NOMO-1 treated with dmso at 0.1 percent for 144 hours (cell line): ENCODE measurements at regions not wholly inside any gene's neighbourhood (a gene's known extent, or its start where the extent isn't known, plus 50 kb on each side); places are given as distances from the start of the nearest gene placed in this dataset.

Source experiments
- DNase-seq: peaks from one replicate; lab custom pipeline; 2025; ENCODE audit not compliant: unreplicated experiment; lab: John Stamatoyannopoulos, UW

DNA sequence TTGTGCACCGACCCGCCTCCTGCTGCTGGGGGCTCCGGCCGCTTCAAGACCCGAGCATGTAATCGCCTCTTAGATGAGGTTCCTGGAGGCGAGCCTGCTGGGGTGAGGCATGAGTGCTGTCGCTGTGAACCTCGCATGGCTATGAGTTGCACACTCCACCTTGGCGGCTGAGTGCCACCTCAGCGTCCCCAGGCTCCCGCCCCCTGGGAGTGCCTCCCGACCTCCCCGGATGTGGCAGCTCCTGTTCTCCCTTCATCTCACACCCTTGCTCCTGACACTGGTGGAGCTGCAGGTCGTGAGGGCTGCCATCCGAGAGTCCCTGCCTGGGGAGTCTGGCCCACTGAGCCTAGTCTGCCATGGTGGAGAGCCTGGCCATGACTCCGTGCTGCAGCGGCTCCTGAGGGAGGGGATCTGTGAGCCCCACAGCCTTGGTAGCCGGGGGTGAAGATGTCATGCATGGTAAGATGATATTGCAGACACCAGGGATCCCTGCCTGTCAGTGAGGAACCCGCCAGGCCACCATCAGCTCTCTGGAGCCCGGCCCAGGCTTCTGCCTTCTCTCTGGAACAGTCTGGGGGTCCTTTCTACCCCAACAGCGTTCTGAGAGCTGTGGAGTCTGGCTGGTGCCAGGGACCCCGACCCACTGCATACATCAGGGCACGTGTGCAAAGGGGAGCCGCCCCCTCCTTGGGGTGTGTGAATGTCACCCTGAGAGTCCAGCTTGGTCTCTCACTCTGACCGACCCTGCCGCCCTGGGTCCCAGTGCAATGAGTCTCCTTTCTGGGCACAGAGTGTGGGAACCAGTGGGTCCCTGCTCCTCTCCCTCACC lies 61.6 kb upstream of the HS6ST1 start:
- no peak for DNase-seq

DNA sequence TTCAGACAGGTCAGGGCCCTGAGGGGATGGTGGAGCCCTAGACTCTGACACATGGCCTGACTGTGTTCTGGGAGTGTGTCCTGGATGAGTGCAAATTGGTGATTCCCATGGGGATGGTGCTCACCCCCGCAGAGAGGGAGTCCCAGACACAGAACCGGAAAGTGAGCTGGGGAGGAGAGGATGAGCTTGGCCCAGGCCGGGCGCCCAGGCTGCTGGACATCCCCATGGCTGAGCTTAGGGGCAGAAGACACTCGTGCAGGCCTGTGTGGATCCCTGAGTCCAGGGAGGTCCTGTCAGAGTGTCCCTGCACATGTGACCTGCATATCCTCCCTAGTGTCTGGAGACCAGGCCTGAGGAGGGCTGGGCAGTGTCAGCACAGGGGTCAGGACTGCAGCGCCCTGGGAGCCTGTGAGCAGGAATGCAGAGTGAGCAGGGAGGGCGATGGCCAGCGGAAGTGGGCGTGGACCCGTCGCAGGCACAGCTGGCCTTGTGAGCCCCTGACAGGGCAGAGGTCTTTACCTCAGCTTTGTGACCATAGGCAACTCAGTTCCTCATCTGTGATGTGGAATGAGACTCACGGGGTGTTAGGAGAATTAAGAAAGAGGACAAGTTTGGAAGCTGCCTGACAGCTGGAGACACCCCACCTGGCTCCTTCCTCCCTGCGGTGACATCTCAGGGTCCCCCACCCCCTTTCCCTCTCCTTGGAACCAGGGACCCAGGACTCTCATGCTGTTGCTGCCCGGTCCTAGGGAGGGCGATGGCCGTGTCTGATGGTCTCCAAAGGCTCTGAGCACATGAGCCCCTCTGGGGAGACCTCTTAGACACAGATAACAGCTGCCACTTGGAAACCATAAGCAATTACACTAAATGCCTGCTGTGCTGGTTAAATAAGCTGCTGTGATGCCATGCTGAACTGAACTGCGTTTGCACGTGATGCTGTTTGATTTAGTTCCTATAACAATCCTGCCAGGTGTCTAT lies 62.6 kb upstream of the HS6ST1 start:
- DNase-seq, result no peak

DNA sequence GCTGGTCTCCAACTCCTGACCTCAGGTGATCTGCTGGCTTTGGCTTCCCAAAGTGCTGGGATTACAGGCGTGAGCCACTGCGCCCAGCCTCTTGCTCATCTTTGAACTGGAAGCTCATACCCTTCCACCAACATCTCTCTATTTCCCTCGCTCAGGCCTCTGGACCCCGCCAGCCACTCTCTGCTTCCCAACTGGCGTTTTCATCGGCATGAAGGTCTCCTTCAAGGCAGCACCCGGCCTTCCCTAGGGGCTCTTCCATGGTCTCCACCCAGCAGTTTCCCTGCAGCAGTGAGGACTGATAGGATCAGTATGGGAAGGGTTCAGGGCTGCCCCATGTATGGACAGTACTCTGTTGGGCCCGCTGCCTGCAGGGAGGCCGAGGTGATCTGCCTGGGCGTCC lies 65.8 kb upstream of the HS6ST1 start:
- no peak for DNase-seq

DNA sequence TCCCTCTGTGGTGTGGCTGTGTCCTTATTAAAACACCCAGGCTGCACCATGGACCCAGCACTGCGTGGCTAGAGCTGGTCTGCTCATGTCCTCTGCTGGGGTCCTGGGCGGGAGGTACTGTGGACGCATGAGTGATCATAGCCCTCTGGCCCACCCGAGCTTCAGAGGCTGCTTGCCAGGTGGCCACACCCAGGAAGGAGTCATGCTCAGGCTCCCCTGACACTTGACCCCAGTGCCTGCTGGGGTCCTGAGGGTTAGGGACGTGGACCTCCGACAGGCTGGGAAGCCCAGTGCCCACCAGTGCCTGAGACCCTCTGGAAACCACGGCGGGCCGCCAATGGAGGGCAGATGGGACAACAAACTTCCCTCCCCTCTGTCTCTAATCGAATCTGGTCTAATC lies 66.3 kb upstream of the HS6ST1 start:
- DNase-seq, result no peak

DNA sequence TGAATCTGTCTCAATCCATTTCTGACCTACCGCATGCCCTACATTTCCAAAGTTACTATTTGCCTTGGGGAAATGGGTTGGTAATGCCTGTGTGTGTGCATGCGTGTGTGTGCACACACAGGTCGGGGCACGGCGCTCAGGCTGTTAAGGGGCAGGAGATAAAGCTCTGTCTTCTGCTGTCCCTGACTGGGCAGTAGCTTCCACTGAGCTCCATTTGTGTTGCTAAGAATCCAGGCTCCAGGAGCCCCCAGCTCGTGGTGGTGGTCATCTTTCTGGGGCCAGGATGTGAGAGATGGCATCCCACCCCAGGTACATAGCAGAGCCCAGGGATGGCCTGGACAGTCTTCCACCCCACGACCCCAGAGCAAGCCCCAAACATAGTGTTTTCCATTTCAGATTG lies 66.7 kb upstream of the HS6ST1 start:
- DNase-seq, result no peak

DNA sequence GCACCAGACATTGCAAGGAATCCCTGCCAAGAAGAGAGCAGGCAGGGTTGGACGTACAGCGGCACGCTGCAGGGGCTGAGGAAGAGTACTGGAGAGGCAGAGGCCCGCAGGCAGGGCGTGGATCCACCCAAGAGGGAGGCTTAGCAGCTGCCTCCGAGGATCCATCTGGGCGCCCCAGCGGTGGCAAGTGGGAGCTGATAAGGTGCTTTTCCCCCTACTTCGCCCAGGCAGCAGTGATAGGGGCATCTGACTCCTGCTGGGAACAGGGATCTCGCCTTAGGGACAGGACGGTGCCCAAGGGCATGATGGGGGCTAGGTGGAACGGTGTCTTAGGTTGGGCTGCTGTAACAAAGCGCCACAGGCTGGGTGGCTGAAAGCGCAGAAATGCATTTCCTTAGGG lies 67.4 kb upstream of the HS6ST1 start:
- DNase-seq, result no peak

DNA sequence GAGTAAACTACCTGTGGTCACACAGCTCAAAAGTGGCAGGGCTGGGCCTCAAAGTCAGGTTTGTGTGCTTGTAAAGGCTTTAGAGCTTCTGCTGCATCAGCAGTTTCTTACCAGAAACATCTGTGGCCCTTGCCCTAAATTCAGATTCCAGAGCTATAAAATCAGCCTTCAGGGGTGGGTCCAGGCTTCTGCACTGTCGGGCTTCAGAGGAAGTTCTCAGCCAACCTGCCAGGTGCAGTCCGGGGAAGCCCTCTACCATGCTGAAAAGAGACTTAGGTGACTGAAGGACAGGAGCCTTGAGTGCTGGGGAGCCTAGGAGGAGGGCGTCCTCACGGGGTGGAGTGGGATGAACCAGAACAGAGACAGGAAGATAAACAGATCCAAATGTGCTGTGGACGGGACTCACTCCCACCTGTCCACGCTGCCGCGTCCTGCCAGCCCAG lies 69.9 kb upstream of the HS6ST1 start:
- DNase-seq, result no peak

DNA sequence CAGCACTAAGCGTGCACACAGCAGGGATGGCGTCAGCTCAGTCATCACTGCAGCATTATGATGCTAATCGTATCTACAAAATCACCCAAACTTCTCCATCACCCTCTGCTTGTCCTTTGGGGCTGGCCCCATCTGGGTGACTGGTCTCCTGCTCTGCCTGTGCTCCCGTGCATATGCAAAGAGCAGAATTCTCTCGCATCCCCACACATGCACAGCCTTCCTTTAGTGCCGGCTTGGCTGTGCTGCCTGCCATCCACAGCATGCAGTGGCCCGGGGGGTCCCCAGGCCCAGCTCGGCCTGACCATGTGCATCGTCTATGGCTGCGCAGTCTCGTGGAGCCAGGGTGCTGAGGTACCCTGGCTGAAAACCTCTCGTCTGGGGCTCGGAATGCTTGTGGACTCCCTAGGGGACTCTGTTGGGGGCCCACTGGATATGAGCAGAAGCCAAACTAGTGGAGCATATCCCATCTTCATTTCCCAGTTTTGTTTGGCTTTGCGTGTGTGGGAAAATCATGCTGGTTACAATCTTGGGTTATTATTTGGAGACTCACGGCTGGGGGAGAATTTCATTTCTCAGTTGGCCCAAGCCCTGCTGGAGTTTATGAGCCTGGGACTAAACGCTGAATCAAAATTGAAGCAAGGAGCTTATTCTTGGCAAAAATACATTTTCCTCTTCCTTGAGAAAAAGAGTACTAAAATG lies 70.9 kb upstream of the HS6ST1 start:
- no peak for DNase-seq

DNA sequence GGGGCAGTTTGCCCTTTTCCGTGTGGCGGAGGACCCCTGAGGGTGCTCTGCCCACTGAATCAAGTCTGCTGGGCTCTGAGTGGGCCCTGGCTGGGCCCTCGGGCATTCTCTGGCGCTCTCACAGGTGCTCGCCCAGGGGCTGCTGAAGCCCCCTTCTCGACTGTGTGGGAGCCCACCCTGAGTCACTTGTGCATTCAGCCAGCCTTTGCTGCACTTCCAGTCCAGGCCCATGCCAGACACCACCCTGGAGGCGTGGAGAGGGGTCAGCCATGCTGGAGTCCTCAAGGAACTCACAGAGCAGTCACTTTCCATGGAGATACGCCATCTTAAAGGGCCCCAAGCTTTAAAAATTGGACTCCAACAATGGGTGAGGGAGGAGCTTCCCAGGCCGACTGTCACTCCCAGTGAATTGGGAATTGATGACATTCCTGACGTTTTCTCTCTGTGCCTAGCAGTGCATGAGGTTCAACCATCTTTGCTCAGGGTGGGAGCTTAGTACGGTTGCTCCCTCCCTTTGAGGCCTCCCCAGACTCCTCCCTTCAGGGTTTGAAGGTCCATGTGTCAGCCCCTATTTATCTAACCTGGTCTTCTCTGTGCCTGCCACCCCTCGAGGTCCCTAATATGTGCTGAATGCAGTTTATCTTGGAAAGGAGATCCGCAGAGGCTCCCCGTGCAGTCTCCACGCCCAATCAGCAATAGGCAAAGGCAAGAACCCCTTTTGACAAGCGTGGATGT lies 71.8 kb upstream of the HS6ST1 start:
- DNase-seq, result no peak

DNA sequence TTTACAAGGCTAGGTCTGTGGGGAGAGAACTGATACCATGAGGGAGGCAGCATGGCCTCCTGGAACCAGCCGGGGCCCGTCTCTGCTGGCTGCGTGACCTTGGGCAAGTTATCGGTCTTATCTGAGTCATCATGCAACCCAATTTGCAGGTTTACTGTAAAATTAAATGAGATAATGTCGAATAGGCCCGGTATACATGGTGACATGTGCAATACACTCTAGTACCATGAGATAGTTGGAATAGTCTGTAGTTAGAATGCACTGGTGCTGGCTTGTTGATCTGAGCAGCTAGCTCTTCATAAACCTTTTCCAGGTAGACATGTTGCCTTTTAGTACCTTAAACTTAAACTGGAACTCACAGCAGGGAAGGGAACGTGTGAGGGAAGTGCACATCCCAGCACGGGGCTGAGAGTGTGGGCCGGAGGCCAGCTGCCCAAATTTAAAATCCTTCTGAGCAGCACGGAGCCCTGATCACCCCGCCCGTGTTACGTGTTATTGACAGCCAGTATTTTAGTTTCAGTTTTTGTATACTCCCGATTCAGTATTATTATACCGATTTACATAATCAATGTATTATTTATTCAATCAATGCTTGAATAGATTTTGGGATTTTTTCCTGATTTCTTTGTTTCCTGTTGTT lies 72.4 kb upstream of the HS6ST1 start:
- no peak for DNase-seq

DNA sequence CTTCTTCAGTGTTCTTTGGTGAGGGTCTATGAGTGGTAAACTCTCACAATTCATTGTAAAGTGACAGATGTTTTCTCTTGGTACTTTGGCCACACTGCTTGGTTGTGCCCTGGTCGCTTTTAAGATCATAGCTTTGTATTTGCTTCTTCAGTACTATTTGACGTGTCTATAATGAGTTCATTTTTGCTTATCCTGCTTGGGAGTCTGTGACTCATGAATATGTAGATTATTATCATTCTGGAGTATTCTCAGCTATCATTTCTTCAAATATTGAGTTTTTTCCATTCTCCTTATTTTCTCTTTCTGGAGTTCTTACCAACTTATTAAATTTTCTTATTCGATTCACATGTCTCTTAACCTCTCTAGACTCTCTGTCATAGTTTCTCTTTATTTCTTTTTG lies 73.0 kb upstream of the HS6ST1 start:
- DNase-seq, result no peak

DNA sequence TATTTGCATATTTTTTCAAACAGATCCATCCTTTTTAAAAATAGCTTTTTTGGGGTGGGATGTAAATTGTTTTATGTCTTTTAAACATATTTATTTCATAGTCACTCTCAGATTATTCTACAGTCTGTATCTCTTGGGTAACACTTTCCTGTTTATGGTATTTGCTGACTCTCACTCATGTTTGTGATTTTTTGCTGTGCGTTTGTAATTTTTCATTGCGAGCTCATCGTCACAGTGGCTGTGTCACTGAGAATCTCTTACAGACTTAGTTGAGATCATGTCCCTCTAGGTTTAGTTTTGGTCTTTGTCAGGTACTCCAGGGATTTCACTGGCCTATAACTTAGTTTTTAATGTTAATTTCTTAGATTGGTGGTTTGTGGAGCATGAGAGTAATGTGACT lies 73.5 kb upstream of the HS6ST1 start:
- no peak for DNase-seq

DNA sequence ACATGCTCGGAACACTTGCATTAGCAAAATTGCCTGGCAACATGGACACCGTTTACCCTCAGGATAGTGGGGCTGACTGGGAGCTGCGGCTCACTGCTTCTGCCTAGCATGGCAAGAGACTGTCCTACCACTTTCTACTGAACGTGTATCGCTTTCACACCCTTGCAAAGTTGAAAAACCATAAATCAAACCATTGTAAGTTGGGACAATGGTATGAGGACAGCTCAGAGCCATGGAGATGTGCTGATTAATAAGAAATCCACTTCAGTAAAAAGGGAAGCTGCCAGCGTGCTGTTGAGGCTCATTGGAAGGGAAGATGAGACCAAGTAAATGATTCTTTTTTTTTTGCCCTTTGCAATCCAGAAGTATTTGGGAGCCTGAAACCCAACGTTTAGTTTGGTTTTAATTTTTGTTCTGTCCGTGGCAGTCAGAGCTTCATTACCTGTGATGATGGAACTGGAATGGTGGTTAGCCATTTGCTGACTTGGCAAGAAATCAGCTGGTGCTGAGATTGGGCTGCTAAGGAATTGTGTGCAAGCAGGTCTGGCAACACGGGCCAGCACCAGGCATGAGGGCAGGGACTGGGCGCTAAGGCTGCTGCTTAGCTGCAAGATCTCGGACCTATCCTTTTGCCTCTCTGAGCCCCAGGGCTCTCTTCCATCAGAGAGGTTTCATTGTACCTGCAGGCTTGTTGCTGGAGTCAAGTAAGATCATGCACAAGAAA lies 75.5 kb upstream of the HS6ST1 start:
- DNase-seq, result no peak

DNA sequence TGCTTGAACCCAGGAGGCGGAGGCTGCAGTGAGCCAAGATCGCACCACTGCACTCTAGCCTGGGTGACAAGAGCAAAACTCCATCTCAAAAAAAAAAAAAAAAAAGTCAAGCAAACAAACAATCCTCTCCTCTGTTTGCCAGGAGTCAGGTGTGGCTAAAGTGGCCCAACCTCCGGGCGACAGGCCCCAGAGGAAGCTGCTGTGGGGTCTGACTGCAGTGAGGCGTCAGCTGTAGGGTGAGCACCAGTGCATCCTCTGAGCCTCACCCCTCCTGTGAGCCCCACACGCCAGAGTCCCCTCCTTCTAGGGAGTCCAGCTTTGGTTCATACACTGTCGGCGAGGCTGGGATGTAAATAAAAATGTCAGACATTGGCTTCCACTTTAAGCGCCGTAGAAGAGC lies 76.5 kb upstream of the HS6ST1 start:
- DNase-seq, result no peak

DNA sequence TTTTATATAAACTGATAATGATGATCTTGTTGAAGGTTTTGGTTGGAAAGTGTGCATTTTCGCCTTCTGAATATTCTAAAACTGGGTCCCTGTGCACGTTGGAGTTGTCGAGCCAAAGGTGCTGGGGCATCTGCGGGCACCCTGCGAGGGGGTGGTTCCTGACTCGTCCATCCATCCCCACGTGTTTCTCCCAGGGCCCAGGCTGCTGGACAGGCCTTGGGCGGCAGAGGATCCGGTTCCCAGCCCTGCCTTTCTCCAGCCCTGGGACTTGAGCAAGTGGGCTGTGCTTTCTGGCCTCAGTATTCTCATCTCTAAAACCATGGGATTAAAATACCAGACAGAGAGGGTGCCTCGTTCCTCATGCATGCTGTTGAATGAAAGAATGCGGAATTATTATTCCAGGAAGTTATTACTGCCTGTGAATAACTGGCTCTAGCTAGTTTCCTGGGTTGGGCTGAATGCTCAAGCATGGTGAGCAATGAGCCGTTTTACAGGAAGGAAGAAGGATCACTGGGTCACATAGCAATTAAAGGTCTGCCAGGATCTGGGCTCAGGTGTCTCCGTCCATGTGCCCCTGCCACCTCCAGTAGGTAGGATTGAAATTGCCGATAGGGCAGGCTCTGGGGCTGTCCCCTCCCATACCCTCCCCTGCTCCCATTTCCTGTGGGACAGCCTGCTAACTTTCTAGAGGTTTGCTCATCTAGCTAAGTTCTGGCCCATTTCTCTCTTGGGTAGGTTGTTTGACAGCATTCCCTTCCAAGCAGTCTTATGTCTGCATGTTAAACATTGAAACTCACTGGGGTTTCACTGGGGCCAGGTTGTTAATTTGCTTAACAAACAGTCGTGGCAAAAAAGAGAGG lies 77.2 kb upstream of the HS6ST1 start:
- no peak for DNase-seq

DNA sequence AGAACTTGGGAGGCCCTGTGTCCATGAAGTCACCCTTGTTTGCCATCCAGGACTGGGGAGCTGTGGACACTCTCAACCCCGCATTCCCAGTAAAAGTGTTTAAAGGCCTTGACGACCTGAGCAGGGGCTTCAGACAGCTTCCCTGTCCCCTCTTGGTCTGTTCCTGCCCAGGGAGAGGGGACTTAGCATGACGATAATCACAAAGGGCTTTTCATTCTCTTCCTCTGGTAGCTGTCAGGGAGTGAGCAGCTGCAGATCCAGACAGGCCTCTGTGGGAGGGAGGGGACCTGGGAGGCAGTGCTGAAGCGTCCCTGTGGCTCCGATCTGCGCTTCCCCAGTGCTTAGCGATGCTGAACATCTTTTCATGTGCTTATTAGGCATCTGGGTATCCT lies 77.8 kb upstream of the HS6ST1 start:
- no peak for DNase-seq

DNA sequence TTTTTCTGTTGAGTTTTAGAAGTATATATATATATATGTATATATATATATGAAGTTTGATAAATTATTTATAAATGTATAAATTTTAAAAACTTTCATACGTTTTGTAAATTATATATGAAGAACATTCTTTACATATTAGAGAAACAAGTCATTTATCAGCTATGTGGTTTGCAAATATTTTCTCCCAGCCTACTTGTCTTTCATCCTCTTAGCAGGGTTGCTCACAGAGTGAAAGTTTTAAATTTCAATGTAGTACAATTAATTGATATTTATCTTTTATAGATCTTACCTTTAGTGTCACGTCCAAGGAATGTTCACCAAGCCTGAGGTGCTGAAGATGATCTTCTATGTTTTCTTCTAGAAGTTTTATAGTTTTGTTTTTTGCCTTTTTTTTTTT lies 78.3 kb upstream of the HS6ST1 start:
- no peak for DNase-seq

DNA sequence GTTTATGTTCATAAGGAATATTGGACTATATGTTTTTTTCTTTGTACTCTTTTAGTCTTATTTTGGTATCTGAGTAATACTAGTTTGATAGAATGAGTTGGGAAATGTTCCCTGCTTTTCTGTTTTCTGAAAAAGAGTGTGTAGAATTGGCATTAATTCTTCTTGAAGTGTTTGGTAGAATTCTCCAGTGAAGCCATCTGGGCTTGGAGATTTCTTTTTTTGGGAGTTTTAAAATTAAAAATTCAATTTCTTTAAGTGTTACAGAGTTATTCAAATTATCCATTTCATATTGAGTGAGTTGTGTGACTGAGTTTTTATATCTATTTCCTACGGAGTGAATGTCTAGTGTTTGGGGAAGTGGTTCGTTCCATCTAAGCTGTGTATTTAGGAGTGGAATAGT lies 80.6 kb upstream of the HS6ST1 start:
- no peak for DNase-seq
